SJCRH30 (cell line): ENCODE measurements at regions not wholly inside any gene's neighbourhood (a gene's known extent, or its start where the extent isn't known, plus 50 kb on each side); places are given as distances from the start of the nearest gene placed in this dataset.

Source experiments
- DNase-seq, 2 experiments: peaks; one replicate each; pipeline ENCODE4 v3.0.0-alpha.2; 2015 to 2020
- H3K27ac ChIP-seq: fragments of 250-450 bp; sonication (Bioruptor Pico); 2 replicates; pipeline ENCODE4 v1.5.1; 2020; ENCODE audit warnings: mild to moderate bottlenecking, moderate library complexity
- H3K27me3 ChIP-seq: fragments of 250-450 bp; sonication (Bioruptor Pico); 2 replicates; pipeline ENCODE4 v1.5.1; 2020; ENCODE audit warnings: mild to moderate bottlenecking, moderate library complexity
- H3K36me3 ChIP-seq: fragments of 250-450 bp; sonication (Bioruptor Pico); 2 replicates; pipeline ENCODE4 v1.5.1; 2020; ENCODE audit warnings: mild to moderate bottlenecking, moderate library complexity
- H3K4me1 ChIP-seq: fragments of 250-450 bp; sonication (Bioruptor Pico); 2 replicates; pipeline ENCODE4 v1.5.1; 2020; ENCODE audit warnings: mild to moderate bottlenecking, moderate library complexity
- H3K4me3 ChIP-seq: fragments of 250-450 bp; sonication (Bioruptor Pico); 2 replicates; pipeline ENCODE4 v1.5.1; 2020; ENCODE audit warnings: mild to moderate bottlenecking, moderate library complexity
- H3K9me3 ChIP-seq: fragments of 250-450 bp; sonication (Bioruptor Pico); replicated peaks from 2 replicates; pipeline ENCODE4 v1.5.1; 2020; ENCODE audit warnings: mild to moderate bottlenecking, moderate library complexity

DNA sequence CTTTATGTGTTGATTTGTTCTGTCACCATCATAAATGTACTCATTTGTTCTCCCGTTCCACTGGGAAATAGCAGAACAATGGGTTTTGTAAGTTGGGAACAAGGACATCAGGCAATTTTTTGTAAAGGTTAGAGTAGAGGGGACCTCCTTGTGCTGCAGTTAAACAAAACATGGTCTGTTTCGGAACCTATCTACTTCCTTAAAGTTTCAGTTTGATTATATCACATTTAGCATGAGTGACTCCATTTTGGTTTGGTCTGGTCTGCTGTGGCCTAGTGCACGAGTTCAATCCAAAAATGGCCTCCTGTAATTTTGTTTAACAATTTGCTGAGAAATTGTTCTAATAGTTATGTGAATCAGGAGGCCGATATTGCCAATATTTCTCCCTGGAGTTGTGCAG lies 372.7 kb downstream of the NUAK1 start:
- Histone ChIP-seq H3K4me3 (no peak overlapping the region), H3K36me3 (no peaks in the 10 kb centered on the region), H3K27me3 (no peaks in the 10 kb centered on the region), H3K4me1 (0 out of 2 replicates have a peak, but pooled peaks cover 2% of the 10 kb centered on the region), H3K9me3 (no peaks in the 10 kb centered on the region), H3K27ac (no peak overlapping the region)
- no peak for DNase-seq

GRCh38 chr12:105769486-105769885 lies 369.3 kb downstream of the NUAK1 start:
- no peaks in the 10 kb centered on the region for H3K9me3 ChIP-seq
- DNase-seq: no peak
- no peak overlapping the region for H3K4me3 ChIP-seq
- no peak overlapping the region for H3K27ac ChIP-seq
- H3K27me3 ChIP-seq: no peaks in the 10 kb centered on the region
- no peaks in the 10 kb centered on the region for H3K4me1 ChIP-seq
- no peaks in the 10 kb centered on the region for H3K36me3 ChIP-seq

- H3K4me3 ChIP-seq: no peak overlapping the region
- H3K27me3 ChIP-seq: no peaks in the 10 kb centered on the region
- no peaks in the 10 kb centered on the region for H3K9me3 ChIP-seq
- no peak for DNase-seq
- no peaks in the 10 kb centered on the region for H3K36me3 ChIP-seq
- H3K27ac ChIP-seq: no peak overlapping the region
- no peaks in the 10 kb centered on the region for H3K4me1 ChIP-seq
Measured at GRCh38 chr12:105773471-105773870, 365.3 kb downstream of the NUAK1 start.

DNA sequence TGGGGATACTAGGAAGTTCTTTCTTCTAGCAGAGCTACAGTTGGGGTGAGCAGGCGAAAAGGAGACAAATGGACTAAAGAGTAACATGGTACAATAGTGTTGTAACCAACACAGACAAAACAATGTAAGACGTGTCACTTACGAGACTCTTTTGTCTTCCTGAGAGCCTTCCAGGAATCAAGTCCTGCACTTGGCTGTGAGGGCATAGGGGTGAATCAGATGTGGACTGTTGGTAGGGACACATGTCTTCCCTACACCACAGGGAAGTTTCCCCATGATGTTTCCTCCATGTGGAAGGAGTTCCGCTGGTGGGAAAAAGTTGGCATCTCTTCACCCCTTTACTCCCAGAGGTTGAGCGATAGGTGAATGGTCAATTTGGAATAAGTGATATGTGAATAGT lies 364.7 kb downstream of the NUAK1 start:
- Histone ChIP-seq H3K27me3 (no peaks in the 10 kb centered on the region), H3K4me3 (no peak overlapping the region), H3K27ac (no peak overlapping the region)

GRCh38 chr12:105775343-105775742 lies 363.4 kb downstream of the NUAK1 start:
- no peak for DNase-seq
- Histone ChIP-seq H3K27ac (no peak overlapping the region), H3K9me3 (no peaks in the 10 kb centered on the region), H3K4me3 (no peak overlapping the region), H3K4me1 (no peaks in the 10 kb centered on the region), H3K27me3 (no peaks in the 10 kb centered on the region), H3K36me3 (no peaks in the 10 kb centered on the region)

More for the DNA sequence above, 364.7 kb downstream of the NUAK1 start:
- H3K36me3 ChIP-seq: no peaks in the 10 kb centered on the region
- no peaks in the 10 kb centered on the region for H3K4me1 ChIP-seq
- no peak for DNase-seq
- no peaks in the 10 kb centered on the region for H3K9me3 ChIP-seq

- Histone ChIP-seq H3K9me3 (no peaks in the 10 kb centered on the region), H3K4me3 (no peak overlapping the region), H3K27ac (no peak overlapping the region), H3K27me3 (no peaks in the 10 kb centered on the region), H3K36me3 (no peaks in the 10 kb centered on the region), H3K4me1 (no peaks in the 10 kb centered on the region)
- DNase-seq: no peak
Measured at GRCh38 chr12:105783983-105784947, 354.5 kb downstream of the NUAK1 start.

DNA sequence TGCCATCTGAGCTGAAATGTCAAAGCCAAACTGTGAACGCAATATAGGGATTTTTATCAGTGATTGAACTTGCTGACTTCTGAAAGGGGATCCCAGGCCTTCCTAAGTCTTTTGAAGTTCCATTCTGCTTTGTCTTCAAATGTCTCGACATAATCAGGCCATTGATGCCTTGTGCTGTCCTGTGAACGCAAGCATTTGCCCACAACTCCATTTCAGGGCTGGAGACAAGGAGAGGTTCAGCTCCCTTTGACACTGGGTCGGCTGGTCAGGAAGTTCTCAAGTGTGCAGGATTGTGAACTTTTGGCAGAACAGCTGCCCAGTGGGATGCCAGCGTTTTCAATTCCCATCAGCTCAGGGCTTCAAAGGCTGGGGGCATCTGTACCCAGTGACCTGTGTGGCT lies 345.3 kb downstream of the NUAK1 start:
- no peak for DNase-seq
- H3K4me3 ChIP-seq: no peak overlapping the region
- H3K27ac ChIP-seq: no peak overlapping the region
- no peaks in the 10 kb centered on the region for H3K4me1 ChIP-seq
- no peaks in the 10 kb centered on the region for H3K9me3 ChIP-seq
- no peaks in the 10 kb centered on the region for H3K36me3 ChIP-seq
- H3K27me3 ChIP-seq: no peaks in the 10 kb centered on the region

- Histone ChIP-seq H3K27me3 (no peaks in the 10 kb centered on the region), H3K36me3 (no peaks in the 10 kb centered on the region), H3K27ac (no peak overlapping the region), H3K4me3 (no peak overlapping the region), H3K4me1 (no peaks in the 10 kb centered on the region), H3K9me3 (no peaks in the 10 kb centered on the region)
- no peak for DNase-seq
Measured at GRCh38 chr12:105798256-105798845, 340.4 kb downstream of the NUAK1 start.

DNA sequence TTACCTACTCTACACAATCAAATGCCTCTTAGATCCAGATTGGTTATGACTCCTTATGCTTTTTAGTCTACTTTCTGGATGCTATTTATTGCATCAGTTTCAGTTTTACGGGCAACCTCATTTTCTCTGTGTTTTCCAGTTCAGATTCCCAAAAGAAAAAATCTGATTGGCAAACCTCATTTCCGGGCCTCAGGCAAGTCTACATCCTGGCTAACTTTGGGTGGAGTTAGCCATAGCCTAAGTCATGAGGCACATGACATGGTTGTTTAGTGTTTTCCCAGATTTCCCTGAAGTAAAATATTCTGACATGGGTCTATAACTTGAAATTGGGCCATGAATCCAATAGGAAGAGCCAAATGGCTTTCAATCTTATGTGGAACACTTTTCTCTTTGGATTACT lies 339.7 kb downstream of the NUAK1 start:
- no peaks in the 10 kb centered on the region for H3K4me1 ChIP-seq
- DNase-seq: no peak
- H3K9me3 ChIP-seq: no peaks in the 10 kb centered on the region
- no peaks in the 10 kb centered on the region for H3K36me3 ChIP-seq
- H3K27ac ChIP-seq: no peak overlapping the region
- H3K27me3 ChIP-seq: no peaks in the 10 kb centered on the region
- H3K4me3 ChIP-seq: no peak overlapping the region

GRCh38 chr12:105801351-105801750 lies 337.4 kb downstream of the NUAK1 start:
- Histone ChIP-seq H3K36me3 (no peaks in the 10 kb centered on the region), H3K4me1 (no peaks in the 10 kb centered on the region), H3K27ac (no peak overlapping the region), H3K4me3 (no peak overlapping the region), H3K9me3 (no peaks in the 10 kb centered on the region), H3K27me3 (no peaks in the 10 kb centered on the region)
- no peak for DNase-seq

GRCh38 chr12:105803292-105803691 lies 335.5 kb downstream of the NUAK1 start:
- Histone ChIP-seq H3K36me3 (no peaks in the 10 kb centered on the region), H3K27me3 (no peaks in the 10 kb centered on the region), H3K4me3 (no peak overlapping the region), H3K9me3 (no peaks in the 10 kb centered on the region), H3K27ac (no peak overlapping the region), H3K4me1 (no peaks in the 10 kb centered on the region)
- no peak for DNase-seq

GRCh38 chr12:105804591-105805265 lies 334.0 kb downstream of the NUAK1 start:
- DNase-seq: no peak
- Histone ChIP-seq H3K27ac (no peak overlapping the region), H3K9me3 (no peaks in the 10 kb centered on the region), H3K4me1 (no peaks in the 10 kb centered on the region), H3K36me3 (no peaks in the 10 kb centered on the region), H3K4me3 (no peak overlapping the region), H3K27me3 (no peaks in the 10 kb centered on the region)

GRCh38 chr12:105805730-105806399 lies 332.9 kb downstream of the NUAK1 start:
- Histone ChIP-seq H3K4me1 (no peaks in the 10 kb centered on the region), H3K27me3 (no peaks in the 10 kb centered on the region), H3K36me3 (no peaks in the 10 kb centered on the region), H3K27ac (no peak overlapping the region), H3K4me3 (no peak overlapping the region), H3K9me3 (no peaks in the 10 kb centered on the region)
- DNase-seq: no peak

GRCh38 chr12:105806400-105806770 lies 332.4 kb downstream of the NUAK1 start:
- Histone ChIP-seq H3K4me1 (no peaks in the 10 kb centered on the region), H3K9me3 (no peaks in the 10 kb centered on the region), H3K4me3 (no peak overlapping the region), H3K36me3 (no peaks in the 10 kb centered on the region), H3K27ac (no peak overlapping the region), H3K27me3 (no peaks in the 10 kb centered on the region)
- no peak for DNase-seq

DNA sequence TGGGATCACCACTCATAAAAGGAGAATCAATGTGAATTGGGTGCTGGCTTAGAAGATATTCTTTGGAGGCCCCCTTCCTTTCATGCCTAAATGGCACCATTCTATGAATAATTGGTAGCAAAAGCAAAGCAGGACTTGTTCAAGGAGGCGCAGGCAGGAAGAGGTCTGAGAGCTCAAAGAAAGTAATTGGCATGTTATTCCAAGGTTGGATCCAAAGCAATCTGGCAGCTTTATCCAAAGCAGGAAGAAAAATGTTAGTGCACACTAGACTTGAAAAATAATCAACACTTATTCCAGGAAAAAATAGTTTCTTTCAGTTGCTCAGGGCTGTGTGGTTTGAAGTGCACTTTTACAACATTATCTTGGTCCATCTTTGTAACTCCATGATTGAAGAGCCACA lies 326.4 kb downstream of the NUAK1 start:
- Histone ChIP-seq H3K27ac (no peak overlapping the region), H3K4me1 (no peaks in the 10 kb centered on the region), H3K36me3 (no peaks in the 10 kb centered on the region), H3K4me3 (no peak overlapping the region), H3K27me3 (no peaks in the 10 kb centered on the region), H3K9me3 (no peaks in the 10 kb centered on the region)
- no peak for DNase-seq
